ENCODE measurements at regions not wholly inside any gene's neighbourhood (a gene's known extent, or its start where the extent isn't known, plus 50 kb on each side); places are given as distances from the start of the nearest gene placed in this dataset.
A peak's percentile ranks its signal among the peaks of the same experiment; 100 is the strongest.
"Not testable (repeated sequence)": the region's sequence is repeated elsewhere in the genome, so short reads cannot be mapped to it uniquely, and the experiment has no call there.

- Mint-ChIP-seq H3K4me1 (ENCODE audit: low read depth) (peaks cover 45% of the 10 kb centered on the region), H3K36me3 (ENCODE audit: low read depth) (peaks cover 68% of the 10 kb centered on the region), H3K4me3 (no peak overlapping the region), H3K27me3 (no peaks in the 10 kb centered on the region), H3K9me3 (peaks cover 60% of the 10 kb centered on the region), H3K27ac (no peak overlapping the region)
- no peak for DNase-seq
Measured at GRCh38 chrX:64853424-64853823, 122.8 kb downstream of the ZC4H2 start.

- Mint-ChIP-seq H3K27me3 (no peaks in the 10 kb centered on the region), H3K4me3 (peak overlapping the region; percentile 11), H3K27ac (no peak overlapping the region), H3K9me3 (peaks cover 38% of the 10 kb centered on the region), H3K4me1 (ENCODE audit: low read depth) (peaks cover 37% of the 10 kb centered on the region), H3K36me3 (ENCODE audit: low read depth) (peaks cover 44% of the 10 kb centered on the region)
- DNase-seq = peak; percentile 41
Measured at GRCh38 chrX:64850371-64851082, 125.7 kb downstream of the ZC4H2 start.

DNA sequence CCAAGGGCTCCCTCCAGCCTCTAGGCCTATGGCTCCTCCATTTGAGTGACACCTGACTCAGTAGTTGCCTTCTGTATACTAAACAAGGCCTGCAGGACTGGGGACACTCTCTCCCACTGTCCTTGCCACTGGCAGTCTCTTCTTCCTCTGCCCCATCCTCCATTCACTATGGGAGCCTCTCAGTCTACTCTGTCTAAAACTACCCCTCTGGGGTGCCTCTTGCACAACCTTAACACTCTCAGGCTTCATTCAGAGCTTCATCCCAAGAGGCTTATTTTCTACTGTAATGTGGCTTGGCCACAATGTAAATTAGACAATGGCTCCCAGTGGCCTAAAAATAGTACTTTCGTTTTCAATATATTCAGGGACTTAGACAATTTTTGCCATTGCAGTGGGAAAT is 133.0 kb downstream of the ZC4H2 start:
- Mint-ChIP-seq H3K27ac (peak overlapping the region; percentile 89), H3K4me1 (ENCODE audit: low read depth) (peaks cover 40% of the 10 kb centered on the region), H3K27me3 (no peaks in the 10 kb centered on the region), H3K9me3 (peaks cover 56% of the 10 kb centered on the region), H3K4me3 (peak overlapping the region; percentile 8), H3K36me3 (ENCODE audit: low read depth) (peaks cover 9% of the 10 kb centered on the region)
- DNase-seq = no peak

GRCh38 chrX:64842492-64842891 is 133.8 kb downstream of the ZC4H2 start:
- DNase-seq = peak; percentile 43
- Mint-ChIP-seq H3K27me3 (no peaks in the 10 kb centered on the region), H3K9me3 (peaks cover 59% of the 10 kb centered on the region), H3K4me3 (peak overlapping the region; percentile 38), H3K27ac (peak overlapping the region; percentile 89), H3K4me1 (ENCODE audit: low read depth) (peaks cover 40% of the 10 kb centered on the region), H3K36me3 (ENCODE audit: low read depth) (peaks cover 10% of the 10 kb centered on the region)

- H3K4me3 Mint-ChIP-seq = no peak overlapping the region
- no peak overlapping the region for H3K27ac Mint-ChIP-seq
- peaks cover 27% of the 10 kb centered on the region for H3K9me3 Mint-ChIP-seq
- H3K4me1 Mint-ChIP-seq (ENCODE audit: low read depth) = peaks cover 9% of the 10 kb centered on the region
- no peaks in the 10 kb centered on the region for H3K27me3 Mint-ChIP-seq
- DNase-seq = no peak
- no peaks in the 10 kb centered on the region for H3K36me3 Mint-ChIP-seq (ENCODE audit: low read depth)
Measured at GRCh38 chrX:64805683-64806082, 170.6 kb downstream of the ZC4H2 start.

GRCh38 chrX:64792598-64793337 is 183.5 kb downstream of the ZC4H2 start:
- no peak for DNase-seq
- H3K36me3 Mint-ChIP-seq (ENCODE audit: low read depth) = peaks cover 2% of the 10 kb centered on the region
- H3K27me3 Mint-ChIP-seq = no peaks in the 10 kb centered on the region
- H3K4me1 Mint-ChIP-seq (ENCODE audit: low read depth) = peaks cover 2% of the 10 kb centered on the region
- peaks cover 34% of the 10 kb centered on the region for H3K9me3 Mint-ChIP-seq
- no peak overlapping the region for H3K4me3 Mint-ChIP-seq
- H3K27ac Mint-ChIP-seq = no peak overlapping the region

- H3K36me3 Mint-ChIP-seq (ENCODE audit: low read depth) = no peaks in the 10 kb centered on the region
- peaks cover 4% of the 10 kb centered on the region for H3K27me3 Mint-ChIP-seq
- H3K4me1 Mint-ChIP-seq (ENCODE audit: low read depth) = no peaks in the 10 kb centered on the region
- H3K27ac Mint-ChIP-seq = no peak overlapping the region
- no peak for DNase-seq
- no peak overlapping the region for H3K4me3 Mint-ChIP-seq
- H3K9me3 Mint-ChIP-seq = peaks cover 14% of the 10 kb centered on the region
Measured at GRCh38 chrX:64782923-64783322, 193.3 kb downstream of the ZC4H2 start.

GRCh38 chrX:64758047-64758446 is 218.2 kb downstream of the ZC4H2 start:
- H3K4me3 Mint-ChIP-seq = no peak overlapping the region
- H3K4me1 Mint-ChIP-seq (ENCODE audit: low read depth) = peaks cover 22% of the 10 kb centered on the region
- H3K36me3 Mint-ChIP-seq (ENCODE audit: low read depth) = peaks cover 15% of the 10 kb centered on the region
- no peak for DNase-seq
- H3K27ac Mint-ChIP-seq = no peak overlapping the region
- H3K9me3 Mint-ChIP-seq = peaks cover 44% of the 10 kb centered on the region
- H3K27me3 Mint-ChIP-seq = no peaks in the 10 kb centered on the region

- Mint-ChIP-seq H3K4me3 (no peak overlapping the region), H3K36me3 (ENCODE audit: low read depth) (no peaks in the 10 kb centered on the region), H3K4me1 (ENCODE audit: low read depth) (no peaks in the 10 kb centered on the region), H3K9me3 (peaks cover 4% of the 10 kb centered on the region), H3K27ac (no peak overlapping the region), H3K27me3 (peaks cover 4% of the 10 kb centered on the region)
- DNase-seq = no peak
Measured at GRCh38 chrX:64739792-64740378, 236.4 kb downstream of the ZC4H2 start.

- Mint-ChIP-seq H3K27ac (no peak overlapping the region), H3K36me3 (ENCODE audit: low read depth) (no peaks in the 10 kb centered on the region), H3K4me3 (no peak overlapping the region), H3K4me1 (ENCODE audit: low read depth) (no peaks in the 10 kb centered on the region), H3K27me3 (peaks cover 30% of the 10 kb centered on the region), H3K9me3 (peaks cover 18% of the 10 kb centered on the region)
- DNase-seq = no peak
Measured at GRCh38 chrX:64698317-64698716, 277.9 kb downstream of the ZC4H2 start.

DNA sequence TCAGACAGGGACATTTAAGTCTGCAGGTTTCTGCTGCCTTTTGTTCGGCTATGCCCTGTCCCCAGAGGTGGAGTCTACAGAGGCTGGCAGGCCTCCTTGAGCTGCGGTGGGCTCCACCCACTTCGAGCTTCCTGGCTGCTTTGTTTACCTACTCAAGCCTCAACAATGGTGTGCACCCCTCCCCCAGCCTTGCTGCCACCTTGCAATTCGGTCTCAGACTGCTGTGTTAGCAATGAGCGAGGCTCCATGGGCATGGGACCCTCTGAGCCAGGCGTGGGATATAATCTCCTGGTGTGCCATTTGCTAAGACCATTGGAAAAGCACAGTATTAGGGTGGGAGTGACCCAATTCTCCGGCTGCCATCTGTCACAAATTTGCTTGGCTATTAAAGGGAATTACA is 280.9 kb downstream of the ZC4H2 start:
- not testable (repeated sequence) for H3K4me1 Mint-ChIP-seq (ENCODE audit: low read depth); DNase-seq; H3K4me3 Mint-ChIP-seq; H3K9me3 Mint-ChIP-seq; H3K36me3 Mint-ChIP-seq (ENCODE audit: low read depth); H3K27ac Mint-ChIP-seq
- H3K27me3 Mint-ChIP-seq = peaks cover 23% of the 10 kb centered on the region

GRCh38 chrX:64662876-64663275 is 267.6 kb upstream of the MTMR8 start:
- DNase-seq = no peak
- H3K27me3 Mint-ChIP-seq = peaks cover 30% of the 10 kb centered on the region
- no peaks in the 10 kb centered on the region for H3K36me3 Mint-ChIP-seq (ENCODE audit: low read depth)
- H3K27ac Mint-ChIP-seq = no peak overlapping the region
- peaks cover 17% of the 10 kb centered on the region for H3K9me3 Mint-ChIP-seq
- H3K4me1 Mint-ChIP-seq (ENCODE audit: low read depth) = no peaks in the 10 kb centered on the region
- H3K4me3 Mint-ChIP-seq = no peak overlapping the region

DNA sequence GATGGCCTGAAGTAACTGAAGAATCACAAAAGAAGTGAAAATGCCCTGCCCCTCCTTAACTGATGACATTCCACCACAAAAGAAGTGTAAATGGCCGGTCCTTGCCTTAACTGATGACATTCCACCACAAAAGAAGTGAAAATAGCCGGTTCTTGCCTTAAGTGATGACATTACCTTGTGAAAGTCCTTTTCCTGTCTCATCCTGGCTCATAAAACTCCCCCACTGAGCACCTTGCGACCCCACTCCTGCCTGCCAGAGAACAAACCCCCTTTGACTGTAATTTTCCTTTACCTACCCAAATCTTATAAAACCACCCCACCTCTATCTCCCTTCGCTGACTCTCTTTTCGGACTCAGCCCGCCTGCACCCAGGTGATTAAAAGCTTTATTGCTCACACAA is 262.0 kb upstream of the MTMR8 start:
- H3K4me1 Mint-ChIP-seq (ENCODE audit: low read depth); H3K4me3 Mint-ChIP-seq; H3K27me3 Mint-ChIP-seq; DNase-seq; H3K36me3 Mint-ChIP-seq (ENCODE audit: low read depth); H3K27ac Mint-ChIP-seq: not testable (repeated sequence)
- peaks cover 17% of the 10 kb centered on the region for H3K9me3 Mint-ChIP-seq

- H3K27ac Mint-ChIP-seq = no peak overlapping the region
- no peaks in the 10 kb centered on the region for H3K36me3 Mint-ChIP-seq (ENCODE audit: low read depth)
- no peak for DNase-seq
- H3K4me1 Mint-ChIP-seq (ENCODE audit: low read depth) = no peaks in the 10 kb centered on the region
- no peak overlapping the region for H3K4me3 Mint-ChIP-seq
- H3K9me3 Mint-ChIP-seq = peaks cover 13% of the 10 kb centered on the region
- H3K27me3 Mint-ChIP-seq = peaks cover 25% of the 10 kb centered on the region
Measured at GRCh38 chrX:64642482-64642881, 247.2 kb upstream of the MTMR8 start.
